PC-9 (cell line): ENCODE measurements at regions not wholly inside any gene's neighbourhood (a gene's known extent, or its start where the extent isn't known, plus 50 kb on each side); places are given as distances from the start of the nearest gene placed in this dataset.

Source experiments
- EZH2 ChIP-seq: fragments of 200-600 bp; sonication (generic); IDR thresholded peaks from 2 replicates; pipeline ENCODE4 v1.8.0; 2017; ENCODE audit warnings: antibody characterized with exemption, low read depth
- TF ChIP-seq, protein P1 (sequence below): fragments of 200-600 bp; sonication (generic); conservative IDR thresholded peaks from 2 replicates; pipeline ENCODE4 v1.6.1; 2017; ENCODE audit warnings: mixed run types, antibody characterized with exemption, mild to moderate bottlenecking, moderate library complexity

DNA sequence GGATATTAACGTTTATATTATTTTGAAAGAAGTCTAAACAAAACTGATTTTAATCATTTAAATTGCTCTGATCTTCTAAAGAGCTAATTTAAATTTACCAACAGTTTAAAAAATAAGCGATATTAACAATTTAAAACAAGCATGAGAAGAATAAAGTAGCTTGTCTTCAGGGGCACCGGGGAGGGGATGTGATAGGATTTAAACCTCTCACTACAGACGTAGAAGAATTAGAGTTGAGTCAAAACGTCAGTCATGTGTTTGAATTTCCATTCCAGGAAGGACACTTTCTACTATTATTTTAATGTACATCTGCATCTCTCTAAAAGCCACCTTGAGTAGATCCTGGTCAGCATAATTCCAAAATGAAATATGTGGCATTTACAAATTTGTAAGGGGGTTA, 58.2 kb upstream of the TPTE start:
- TF ChIP-seq, protein P1, sequence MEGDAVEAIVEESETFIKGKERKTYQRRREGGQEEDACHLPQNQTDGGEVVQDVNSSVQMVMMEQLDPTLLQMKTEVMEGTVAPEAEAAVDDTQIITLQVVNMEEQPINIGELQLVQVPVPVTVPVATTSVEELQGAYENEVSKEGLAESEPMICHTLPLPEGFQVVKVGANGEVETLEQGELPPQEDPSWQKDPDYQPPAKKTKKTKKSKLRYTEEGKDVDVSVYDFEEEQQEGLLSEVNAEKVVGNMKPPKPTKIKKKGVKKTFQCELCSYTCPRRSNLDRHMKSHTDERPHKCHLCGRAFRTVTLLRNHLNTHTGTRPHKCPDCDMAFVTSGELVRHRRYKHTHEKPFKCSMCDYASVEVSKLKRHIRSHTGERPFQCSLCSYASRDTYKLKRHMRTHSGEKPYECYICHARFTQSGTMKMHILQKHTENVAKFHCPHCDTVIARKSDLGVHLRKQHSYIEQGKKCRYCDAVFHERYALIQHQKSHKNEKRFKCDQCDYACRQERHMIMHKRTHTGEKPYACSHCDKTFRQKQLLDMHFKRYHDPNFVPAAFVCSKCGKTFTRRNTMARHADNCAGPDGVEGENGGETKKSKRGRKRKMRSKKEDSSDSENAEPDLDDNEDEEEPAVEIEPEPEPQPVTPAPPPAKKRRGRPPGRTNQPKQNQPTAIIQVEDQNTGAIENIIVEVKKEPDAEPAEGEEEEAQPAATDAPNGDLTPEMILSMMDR = no peak
- TF ChIP-seq EZH2 = no peak
